ENCODE measurements at regions not wholly inside any gene's neighbourhood (a gene's known extent, or its start where the extent isn't known, plus 50 kb on each side); places are given as distances from the start of the nearest gene placed in this dataset.

DNA sequence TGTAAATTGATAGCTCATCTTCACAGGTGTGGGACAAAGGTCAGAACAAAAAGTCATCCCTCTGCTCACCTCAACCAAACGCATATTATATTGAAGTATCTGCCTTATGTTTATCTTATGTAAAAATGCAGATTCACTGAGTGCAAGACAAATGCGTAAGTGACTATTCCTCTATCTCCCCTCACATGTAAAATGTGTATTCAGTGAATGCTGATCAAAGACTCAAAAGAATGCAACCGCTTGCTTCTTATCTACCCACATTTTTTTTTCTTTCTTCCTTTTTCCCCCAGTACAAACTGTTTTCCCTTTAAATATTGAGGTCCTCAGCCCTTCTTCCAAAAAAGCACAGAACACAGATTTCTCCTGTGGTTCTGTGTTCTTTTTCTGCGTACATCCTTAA is 1882.9 kb downstream of the NCAM2 start:
- TF ChIP-seq EZH2phosphoT487 (IDR thresholded peaks at IDR 0.05; ENCODE audit: borderline replicate concordance, low read depth) (no peak), TAF1 (IDR thresholded peaks at IDR 0.05; ENCODE audit: borderline replicate concordance, low read depth, low read length) (no peak), CTCF (IDR thresholded peaks at IDR 0.05) (no peak), RCOR1 (IDR thresholded peaks at IDR 0.05; ENCODE audit: low read length) (no peak), POLR2AphosphoS5 (IDR thresholded peaks at IDR 0.05; ENCODE audit: low read depth, low read length) (no peak), REST (IDR thresholded peaks at IDR 0.05; ENCODE audit: low read depth, low read length) (no peak), USF1 (IDR thresholded peaks at IDR 0.05; ENCODE audit: borderline replicate concordance, low read depth) (no peak), YY1 (IDR thresholded peaks at IDR 0.05; ENCODE audit: low read depth) (no peak), EP300 (IDR thresholded peaks at IDR 0.05; ENCODE audit: borderline replicate concordance in 1 of 2, low read depth in 1 of 2, low read length in 1 of 2) (no peak)
- TF ChIP-seq, protein P1, sequence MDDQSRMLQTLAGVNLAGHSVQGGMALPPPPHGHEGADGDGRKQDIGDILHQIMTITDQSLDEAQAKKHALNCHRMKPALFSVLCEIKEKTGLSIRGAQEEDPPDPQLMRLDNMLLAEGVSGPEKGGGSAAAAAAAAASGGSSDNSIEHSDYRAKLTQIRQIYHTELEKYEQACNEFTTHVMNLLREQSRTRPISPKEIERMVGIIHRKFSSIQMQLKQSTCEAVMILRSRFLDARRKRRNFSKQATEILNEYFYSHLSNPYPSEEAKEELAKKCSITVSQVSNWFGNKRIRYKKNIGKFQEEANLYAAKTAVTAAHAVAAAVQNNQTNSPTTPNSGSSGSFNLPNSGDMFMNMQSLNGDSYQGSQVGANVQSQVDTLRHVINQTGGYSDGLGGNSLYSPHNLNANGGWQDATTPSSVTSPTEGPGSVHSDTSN (IDR thresholded peaks at IDR 0.05) = no peak

All from SK-N-SH (cell line).